AG20443 (cell line): ENCODE measurements at regions not wholly inside any gene's neighbourhood (a gene's known extent, or its start where the extent isn't known, plus 50 kb on each side); places are given as distances from the start of the nearest gene placed in this dataset.

Experiments used
- DNase-seq: peaks from one replicate; pipeline ENCODE4 v3.0.0; 2012; ENCODE audit warnings: low spot score, mixed read lengths

- no peak for DNase-seq
Measured at GRCh38 chr6:22668717-22669116, 99.4 kb downstream of the HDGFL1 start.

- no peak for DNase-seq
Measured at GRCh38 chr6:22670605-22671004, 101.2 kb downstream of the HDGFL1 start.

GRCh38 chr6:22673474-22673873 is 104.1 kb downstream of the HDGFL1 start:
- DNase-seq = no peak

- no peak for DNase-seq
Measured at GRCh38 chr6:22680950-22681349, 111.6 kb downstream of the HDGFL1 start.

GRCh38 chr6:22681761-22682160 is 112.4 kb downstream of the HDGFL1 start:
- DNase-seq = no peak

GRCh38 chr6:22682979-22683378 is 113.6 kb downstream of the HDGFL1 start:
- DNase-seq = no peak

GRCh38 chr6:22690446-22690845 is 121.1 kb downstream of the HDGFL1 start:
- no peak for DNase-seq

- no peak for DNase-seq
Measured at GRCh38 chr6:22694092-22694724, 124.8 kb downstream of the HDGFL1 start.

GRCh38 chr6:22696481-22696880 is 127.1 kb downstream of the HDGFL1 start:
- DNase-seq = no peak

GRCh38 chr6:22697306-22697705 is 127.9 kb downstream of the HDGFL1 start:
- DNase-seq = no peak

- no peak for DNase-seq
Measured at GRCh38 chr6:22699151-22699550, 129.8 kb downstream of the HDGFL1 start.

GRCh38 chr6:22706651-22707050 is 137.3 kb downstream of the HDGFL1 start:
- no peak for DNase-seq

- DNase-seq = no peak
Measured at GRCh38 chr6:22708469-22708868, 139.1 kb downstream of the HDGFL1 start.

GRCh38 chr6:22709803-22710202 is 140.4 kb downstream of the HDGFL1 start:
- no peak for DNase-seq

- DNase-seq = no peak
Measured at GRCh38 chr6:22716721-22717120, 147.4 kb downstream of the HDGFL1 start.

- DNase-seq = no peak
Measured at GRCh38 chr6:22717915-22718314, 148.5 kb downstream of the HDGFL1 start.

- DNase-seq = no peak
Measured at GRCh38 chr6:22722913-22723312, 153.5 kb downstream of the HDGFL1 start.

GRCh38 chr6:22726966-22727365 is 157.6 kb downstream of the HDGFL1 start:
- no peak for DNase-seq

GRCh38 chr6:22727710-22728109 is 158.3 kb downstream of the HDGFL1 start:
- no peak for DNase-seq

GRCh38 chr6:22732176-22732970 is 163.0 kb downstream of the HDGFL1 start:
- no peak for DNase-seq

- no peak for DNase-seq
Measured at GRCh38 chr6:22736740-22737139, 167.4 kb downstream of the HDGFL1 start.

GRCh38 chr6:22737331-22737730 is 168.0 kb downstream of the HDGFL1 start:
- DNase-seq = peak; percentile 40

- DNase-seq = no peak
Measured at GRCh38 chr6:22738194-22738593, 168.8 kb downstream of the HDGFL1 start.

GRCh38 chr6:22747571-22747970 is 178.2 kb downstream of the HDGFL1 start:
- DNase-seq = no peak
